OCI-LY1 (cell line): ENCODE measurements at regions not wholly inside any gene's neighbourhood (a gene's known extent, or its start where the extent isn't known, plus 50 kb on each side); places are given as distances from the start of the nearest gene placed in this dataset.

Source experiments
- H2AFZ ChIP-seq: fragments of 200-600 bp; sonication (generic), shearing (Covaris generic); 2 replicates; pipeline ENCODE4 v1.6.0; 2014; ENCODE audit warnings: antibody characterized with exemption, mild to moderate bottlenecking, low read length
- H3F3A ChIP-seq: fragments of 200-600 bp; sonication (generic), shearing (Covaris generic); 2 replicates; pipeline ENCODE4 v1.6.0; 2014; ENCODE audit warnings: mild to moderate bottlenecking, antibody characterized with exemption, low read length, moderate library complexity; ENCODE audit not compliant: insufficient read depth
- H3K27ac ChIP-seq: fragments of 200-600 bp; sonication (generic); 2 replicates; pipeline ENCODE4 v1.5.1; 2014; ENCODE audit warnings: low read length, mixed run types, mild to moderate bottlenecking, low read depth; ENCODE audit not compliant: poor library complexity, severe bottlenecking
- H3K27me3 ChIP-seq: fragments of 200-600 bp; sonication (generic); 2 replicates; pipeline ENCODE4 v1.6.0; 2014; ENCODE audit warnings: antibody characterized with exemption, mild to moderate bottlenecking, low read length, moderate library complexity; ENCODE audit not compliant: insufficient read depth
- H3K36me3 ChIP-seq: fragments of 200-600 bp; sonication (generic); 2 replicates; pipeline ENCODE4 v1.6.1; 2014; ENCODE audit warnings: mild to moderate bottlenecking, antibody characterized with exemption, low read length, moderate library complexity, mixed read lengths; ENCODE audit not compliant: insufficient read depth
- H3K4me1 ChIP-seq: fragments of 200-600 bp; sonication (generic); 2 replicates; pipeline ENCODE4 v1.5.1; 2014; ENCODE audit warnings: mild to moderate bottlenecking, low read length, moderate library complexity; ENCODE audit not compliant: insufficient read depth, severe bottlenecking
- H3K4me2 ChIP-seq: fragments of 200-600 bp; sonication (generic), shearing (Covaris generic); 2 replicates; pipeline ENCODE4 v1.6.1; 2014; ENCODE audit warnings: low read length
- H3K4me3 ChIP-seq: fragments of 200-600 bp; sonication (generic); 2 replicates; pipeline ENCODE4 v1.5.1; 2014; ENCODE audit warnings: low read length, low read depth, mild to moderate bottlenecking, mixed read lengths; ENCODE audit not compliant: poor library complexity, severe bottlenecking
- H3K79me2 ChIP-seq: fragments of 200-600 bp; shearing (Covaris generic); 2 replicates; pipeline ENCODE4 v1.6.1; 2016; ENCODE audit warnings: mixed run types, low read length, mixed read lengths; ENCODE audit not compliant: insufficient read depth
- H3K9ac ChIP-seq: fragments of 200-600 bp; sonication (generic), shearing (Covaris generic); 2 replicates; pipeline ENCODE4 v1.6.1; 2014; ENCODE audit warnings: mild to moderate bottlenecking, low read length, mixed read lengths
- H3K9me2 ChIP-seq: fragments of 200-600 bp; sonication (generic), shearing (Covaris generic); 2 replicates; pipeline ENCODE4 v1.6.1; 2014; ENCODE audit warnings: low read depth, mild to moderate bottlenecking, low read length, mixed read lengths
- H3K9me3 ChIP-seq: fragments of 200-600 bp; shearing (Covaris generic); 2 replicates; pipeline ENCODE4 v1.6.1; 2014; ENCODE audit warnings: low read length, mixed read lengths
- H4K20me1 ChIP-seq: fragments of 200-600 bp; sonication (generic), shearing (Covaris generic); 2 replicates; pipeline ENCODE4 v1.6.0; 2016; ENCODE audit warnings: mild to moderate bottlenecking, low read length; ENCODE audit not compliant: insufficient read depth
- EZH2 ChIP-seq: fragments of 200-600 bp; sonication (generic), shearing (Covaris generic); IDR thresholded peaks from 2 replicates; pipeline ENCODE4 v1.8.0; 2017; ENCODE audit warnings: borderline replicate concordance, mixed run types, mild to moderate bottlenecking, antibody characterized with exemption, low read length, moderate library complexity, mixed read lengths
- TF ChIP-seq, protein P1 (sequence below): fragments of 200-600 bp; sonication (generic), shearing (Covaris generic); IDR thresholded peaks from 2 replicates; pipeline ENCODE4 v1.5.1; 2017; ENCODE audit warnings: mild to moderate bottlenecking, antibody characterized with exemption, low read length, moderate library complexity, mixed read lengths

DNA sequence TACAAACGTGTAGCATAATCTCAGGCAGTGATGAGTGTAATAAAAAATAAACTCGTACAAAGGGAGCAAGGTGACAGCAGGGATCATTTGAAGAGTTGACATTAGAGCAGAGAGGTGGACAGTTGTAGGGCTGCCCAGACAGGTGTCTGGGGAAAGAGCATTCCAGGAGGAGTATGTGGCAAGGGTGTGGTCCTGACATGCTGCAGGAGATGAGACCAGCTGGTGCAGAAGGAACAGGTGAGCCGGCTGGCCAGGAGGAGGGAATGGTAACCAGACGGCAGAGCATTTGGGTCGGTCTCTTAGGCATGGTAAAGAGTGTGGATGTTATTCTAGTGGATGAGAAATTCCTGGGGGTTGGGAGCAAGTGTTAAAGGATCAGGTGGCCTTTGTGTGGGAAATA lies 306.3 kb downstream of the LMX1A start:
- Histone ChIP-seq H3F3A (no peaks in the 10 kb centered on the region), H3K27ac (no peak overlapping the region), H3K27me3 (no peaks in the 10 kb centered on the region), H2AFZ (no peak overlapping the region), H3K4me2 (no peak overlapping the region), H3K36me3 (no peaks in the 10 kb centered on the region), H4K20me1 (no peaks in the 10 kb centered on the region), H3K9me2 (no peaks in the 10 kb centered on the region), H3K4me1 (no peaks in the 10 kb centered on the region), H3K4me3 (no peak overlapping the region), H3K9ac (no peak overlapping the region), H3K79me2 (no peaks in the 10 kb centered on the region), H3K9me3 (no peaks in the 10 kb centered on the region)
- TF ChIP-seq, protein P1, sequence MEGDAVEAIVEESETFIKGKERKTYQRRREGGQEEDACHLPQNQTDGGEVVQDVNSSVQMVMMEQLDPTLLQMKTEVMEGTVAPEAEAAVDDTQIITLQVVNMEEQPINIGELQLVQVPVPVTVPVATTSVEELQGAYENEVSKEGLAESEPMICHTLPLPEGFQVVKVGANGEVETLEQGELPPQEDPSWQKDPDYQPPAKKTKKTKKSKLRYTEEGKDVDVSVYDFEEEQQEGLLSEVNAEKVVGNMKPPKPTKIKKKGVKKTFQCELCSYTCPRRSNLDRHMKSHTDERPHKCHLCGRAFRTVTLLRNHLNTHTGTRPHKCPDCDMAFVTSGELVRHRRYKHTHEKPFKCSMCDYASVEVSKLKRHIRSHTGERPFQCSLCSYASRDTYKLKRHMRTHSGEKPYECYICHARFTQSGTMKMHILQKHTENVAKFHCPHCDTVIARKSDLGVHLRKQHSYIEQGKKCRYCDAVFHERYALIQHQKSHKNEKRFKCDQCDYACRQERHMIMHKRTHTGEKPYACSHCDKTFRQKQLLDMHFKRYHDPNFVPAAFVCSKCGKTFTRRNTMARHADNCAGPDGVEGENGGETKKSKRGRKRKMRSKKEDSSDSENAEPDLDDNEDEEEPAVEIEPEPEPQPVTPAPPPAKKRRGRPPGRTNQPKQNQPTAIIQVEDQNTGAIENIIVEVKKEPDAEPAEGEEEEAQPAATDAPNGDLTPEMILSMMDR: no peak
- TF ChIP-seq EZH2: no peak

DNA sequence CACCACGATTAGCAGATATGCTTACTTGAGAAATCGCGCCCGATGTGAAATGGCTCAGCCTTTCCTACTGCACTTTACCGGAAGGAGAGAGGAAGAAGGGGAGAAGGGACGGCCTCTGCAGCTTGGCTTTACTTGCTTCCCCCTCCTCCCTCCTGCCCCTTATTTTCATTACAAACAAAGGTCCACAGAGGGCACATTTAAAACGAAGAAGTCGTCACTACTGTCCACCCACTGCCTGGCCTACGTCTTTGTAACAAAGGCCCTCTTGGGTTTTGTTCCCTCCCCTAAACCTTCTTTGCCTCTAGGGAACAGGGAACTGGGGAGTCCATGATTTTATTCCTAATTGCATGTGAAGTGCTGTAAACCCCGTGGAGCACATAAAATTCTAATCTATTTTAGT lies 308.5 kb downstream of the LMX1A start:
- no peak overlapping the region for H2AFZ ChIP-seq
- H3F3A ChIP-seq: no peaks in the 10 kb centered on the region
- H3K9ac ChIP-seq: no peak overlapping the region

DNA sequence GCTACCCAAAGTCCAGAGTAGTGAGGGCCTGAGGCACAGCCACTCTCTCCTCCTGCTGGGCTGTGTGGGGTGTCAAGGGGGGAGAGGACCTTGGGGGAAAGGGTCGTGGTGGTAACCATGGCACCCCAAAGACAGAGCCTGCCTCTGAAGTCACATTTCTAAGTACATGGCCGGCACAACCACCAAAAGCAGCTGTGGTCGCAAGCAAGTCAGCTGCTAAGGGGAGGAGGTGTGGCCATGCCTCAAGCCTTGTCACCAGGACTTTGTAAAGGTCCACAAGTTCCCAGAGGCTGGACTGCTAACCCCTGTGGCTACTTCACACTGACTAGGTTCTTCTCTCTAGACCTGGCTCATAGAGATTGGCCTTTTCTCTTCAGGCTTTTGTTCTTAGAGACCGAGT lies 310.6 kb downstream of the LMX1A start:
- Histone ChIP-seq H3K4me1 (no peaks in the 10 kb centered on the region), H2AFZ (no peak overlapping the region), H4K20me1 (no peaks in the 10 kb centered on the region), H3K27me3 (no peaks in the 10 kb centered on the region), H3K79me2 (no peaks in the 10 kb centered on the region), H3K9me2 (no peaks in the 10 kb centered on the region), H3K4me2 (no peak overlapping the region), H3K4me3 (no peak overlapping the region), H3K9ac (no peak overlapping the region), H3K27ac (no peak overlapping the region), H3K36me3 (no peaks in the 10 kb centered on the region), H3F3A (no peaks in the 10 kb centered on the region), H3K9me3 (no peaks in the 10 kb centered on the region)
- TF ChIP-seq, protein P1: no peak
- TF ChIP-seq EZH2: no peak

More for the DNA sequence above, 308.5 kb downstream of the LMX1A start:
- Histone ChIP-seq H3K4me1 (no peaks in the 10 kb centered on the region), H4K20me1 (no peaks in the 10 kb centered on the region), H3K4me3 (no peak overlapping the region), H3K27me3 (no peaks in the 10 kb centered on the region), H3K9me2 (no peaks in the 10 kb centered on the region), H3K36me3 (no peaks in the 10 kb centered on the region), H3K4me2 (no peak overlapping the region), H3K79me2 (no peaks in the 10 kb centered on the region), H3K9me3 (no peaks in the 10 kb centered on the region), H3K27ac (no peak overlapping the region)
- TF ChIP-seq, protein P1: no peak
- no peak for TF ChIP-seq EZH2
